HG02970 (cell line): ENCODE measurements at regions not wholly inside any gene's neighbourhood (a gene's known extent, or its start where the extent isn't known, plus 50 kb on each side); places are given as distances from the start of the nearest gene placed in this dataset.
"Not testable (repeated sequence)": the region's sequence is repeated elsewhere in the genome, so short reads cannot be mapped to it uniquely, and the experiment has no call there.

ENCODE experiments used
- ATAC-seq: cut with Tn5 transposase; IDR thresholded peaks from one replicate; pipeline ENCODE4 v1.9.1; 2021; ENCODE audit warnings: mild to moderate bottlenecking, moderate library complexity, moderate number of reproducible peaks; ENCODE audit not compliant: unreplicated experiment, low FRiP score

- ATAC-seq, result not testable (repeated sequence)
These were observed 4429.0 kb upstream of the TPTE start for GRCh38 chr21:6092401-6092800.

GRCh38 chr21:6093419-6093818 is 4428.0 kb upstream of the TPTE start:
- not testable (repeated sequence) for ATAC-seq

DNA sequence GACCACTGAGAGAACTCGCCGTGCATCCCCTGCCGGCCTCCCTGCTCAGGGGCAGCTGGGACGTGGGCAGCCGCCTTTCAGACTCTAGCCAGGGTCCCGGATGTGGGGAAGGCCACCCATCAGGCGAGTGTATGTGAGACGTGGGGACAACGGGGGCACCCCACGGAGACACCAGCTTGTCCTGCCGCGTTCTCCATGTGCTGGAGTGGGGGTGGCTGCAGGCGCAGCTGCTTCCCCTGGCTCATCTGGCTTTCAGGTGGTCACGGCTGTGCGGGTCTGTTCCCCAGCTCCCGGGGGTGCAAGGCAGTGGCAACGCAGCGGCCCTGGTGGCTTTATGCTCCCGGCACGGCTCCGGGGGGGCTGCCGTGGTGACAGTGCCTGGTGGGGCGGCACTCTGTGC is 4427.5 kb upstream of the TPTE start:
- ATAC-seq, result not testable (repeated sequence)

GRCh38 chr21:6095304-6095703 is 4426.1 kb upstream of the TPTE start:
- ATAC-seq, result not testable (repeated sequence)

DNA sequence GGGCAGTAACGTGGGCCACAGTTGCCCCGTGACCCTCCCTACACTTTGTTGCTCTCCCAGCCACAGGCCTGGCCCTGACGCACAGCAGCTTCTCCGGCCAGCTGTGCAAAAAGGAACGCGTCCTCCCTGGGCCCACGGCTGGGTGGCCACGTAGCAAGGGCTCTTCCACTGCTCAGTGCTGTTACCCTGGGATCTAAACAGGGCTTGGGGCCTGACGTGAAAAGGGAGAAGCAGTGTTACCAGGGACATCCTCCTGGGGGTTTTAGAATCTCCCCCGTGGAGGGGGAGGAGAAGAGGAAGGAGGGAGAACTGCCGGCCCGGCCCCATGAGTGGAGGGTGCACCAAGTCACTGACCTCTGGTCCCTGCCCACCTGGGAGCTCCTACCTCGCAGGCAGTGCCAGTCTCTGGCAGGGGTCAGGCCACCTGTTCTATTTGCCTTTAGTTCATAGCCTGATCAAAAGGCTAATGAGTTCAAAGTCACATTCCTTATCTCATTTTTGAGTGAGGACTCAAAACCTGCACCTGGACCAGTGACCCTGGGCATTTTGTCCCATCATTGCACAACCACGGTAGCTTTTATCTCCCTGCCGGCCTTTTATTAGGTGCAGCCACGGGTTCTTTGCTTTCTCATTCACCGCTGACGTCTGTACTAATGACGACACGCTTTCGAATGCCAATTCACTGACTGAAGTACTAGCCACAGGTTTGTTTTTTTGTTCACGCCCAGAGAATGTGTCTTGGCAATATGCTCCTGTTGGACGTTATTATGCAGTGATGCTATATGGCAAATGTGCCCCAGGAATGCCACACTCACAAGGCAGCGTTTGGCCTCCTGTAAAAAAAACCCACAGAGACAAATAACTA is 4424.6 kb upstream of the TPTE start:
- ATAC-seq, result not testable (repeated sequence)

GRCh38 chr21:6097736-6098135 is 4423.6 kb upstream of the TPTE start:
- not testable (repeated sequence) for ATAC-seq

- not testable (repeated sequence) for ATAC-seq
These were observed 4423.0 kb upstream of the TPTE start for GRCh38 chr21:6098191-6098935.

- not testable (repeated sequence) for ATAC-seq
These were observed 4419.8 kb upstream of the TPTE start for GRCh38 chr21:6101588-6101987.

DNA sequence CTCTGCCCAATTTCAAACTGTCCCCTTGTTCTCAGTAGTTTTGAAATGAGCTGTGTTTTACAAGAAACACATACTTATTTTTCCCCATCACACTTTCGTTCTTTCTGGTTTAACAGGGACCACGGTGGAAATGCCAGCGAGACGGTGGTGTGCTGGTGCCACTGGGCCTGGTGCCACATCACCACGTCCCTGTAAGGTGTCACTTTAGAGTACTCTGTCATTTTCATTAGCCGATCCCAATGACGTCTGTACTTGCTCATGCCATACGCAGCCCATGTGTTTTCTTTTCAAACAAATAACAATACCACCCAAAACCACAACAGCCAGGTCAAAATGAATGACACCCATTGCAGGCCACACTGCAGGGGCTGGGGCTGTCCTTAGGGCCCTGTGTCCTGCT is 4416.8 kb upstream of the TPTE start:
- not testable (repeated sequence) for ATAC-seq

- not testable (repeated sequence) for ATAC-seq
These were observed 4414.5 kb upstream of the TPTE start for GRCh38 chr21:6106686-6107567.

DNA sequence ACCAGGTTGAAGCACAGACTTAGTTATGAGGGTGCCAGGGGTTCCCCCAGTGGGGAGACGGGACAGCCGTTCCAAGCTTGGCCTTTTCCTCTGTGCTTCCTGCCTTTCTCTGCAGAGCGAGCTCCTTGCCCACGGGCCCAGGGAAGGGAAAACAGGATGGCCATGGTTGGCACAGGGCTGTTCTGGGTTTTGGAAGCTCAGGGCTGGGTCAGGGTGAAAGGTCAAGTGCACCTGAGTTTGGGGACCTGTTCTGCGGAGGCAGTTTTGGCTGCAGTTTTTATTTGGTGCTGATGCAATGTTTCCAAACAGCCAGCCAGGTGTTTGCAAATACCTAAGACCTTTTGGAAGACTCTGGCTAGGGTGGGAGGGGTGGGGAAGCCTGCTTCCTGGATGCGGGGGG is 4412.5 kb upstream of the TPTE start:
- ATAC-seq, result not testable (repeated sequence)

DNA sequence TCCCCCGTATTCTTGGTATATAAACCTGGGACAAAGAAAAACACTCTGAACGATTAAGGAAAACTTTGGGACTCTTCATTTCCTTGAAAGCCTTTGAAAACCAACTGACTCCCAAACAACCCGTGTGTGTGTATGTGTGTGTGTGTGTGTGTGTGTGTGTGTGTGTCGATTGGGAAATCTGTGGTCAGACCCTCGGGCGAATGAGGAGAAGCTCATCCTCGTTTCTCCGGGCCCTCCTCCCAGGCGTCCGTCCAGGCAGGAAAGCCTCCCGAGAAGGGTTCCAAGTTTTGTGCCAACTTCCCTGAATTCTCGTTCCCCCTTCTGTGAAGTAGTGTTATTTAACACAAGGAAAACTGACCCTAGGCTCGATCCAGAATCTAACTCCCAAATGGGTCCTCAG is 4411.6 kb upstream of the TPTE start:
- not testable (repeated sequence) for ATAC-seq

- ATAC-seq, result peak; percentile 71
These were observed 4410.6 kb upstream of the TPTE start for GRCh38 chr21:6110716-6111343.

GRCh38 chr21:6111354-6111753 is 4410.0 kb upstream of the TPTE start:
- ATAC-seq, result not testable (repeated sequence)

DNA sequence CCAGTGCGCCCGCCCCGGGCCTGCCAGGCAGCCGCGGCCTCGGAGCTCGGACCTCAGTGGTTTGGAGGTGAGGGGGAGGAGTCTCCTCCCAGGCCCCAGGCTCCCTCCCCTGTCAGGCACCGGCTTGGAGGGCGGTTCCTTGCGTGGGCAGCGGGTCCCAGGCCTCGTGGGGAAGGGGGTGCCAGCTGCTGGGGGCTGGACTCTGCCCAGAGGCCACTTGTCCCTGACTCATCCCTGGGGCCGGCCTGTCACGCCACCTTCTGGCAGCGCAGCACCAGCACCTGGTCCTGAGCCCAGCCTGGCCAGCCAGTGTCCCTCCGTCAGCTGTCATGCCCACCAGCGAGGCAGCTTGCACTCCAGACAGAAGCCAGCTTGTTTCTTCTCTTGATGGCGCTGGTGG is 4403.0 kb upstream of the TPTE start:
- not testable (repeated sequence) for ATAC-seq

DNA sequence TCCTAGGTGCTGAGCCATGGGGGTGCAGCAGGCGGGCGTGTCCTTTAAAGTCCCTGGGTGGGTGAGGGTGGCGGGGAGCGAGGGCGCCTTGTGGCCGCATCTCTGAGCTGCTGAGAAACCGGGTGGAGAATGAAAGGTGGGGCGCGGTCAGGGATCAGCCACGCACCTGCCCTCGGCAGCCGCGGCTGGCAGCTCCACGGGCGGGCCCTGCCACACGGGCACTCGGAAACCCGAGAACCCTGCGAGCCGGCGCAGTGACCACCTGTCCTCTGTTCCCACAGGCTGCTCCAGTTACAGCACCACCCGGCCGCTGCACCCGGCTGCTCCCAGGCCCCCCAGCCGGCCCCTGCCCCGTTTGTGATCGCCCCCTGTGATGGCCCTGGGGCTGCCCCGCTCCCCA is 4400.5 kb upstream of the TPTE start:
- ATAC-seq, result not testable (repeated sequence)

GRCh38 chr21:6122629-6123028 is 4398.8 kb upstream of the TPTE start:
- not testable (repeated sequence) for ATAC-seq

- ATAC-seq, result not testable (repeated sequence)
These were observed 4398.2 kb upstream of the TPTE start for GRCh38 chr21:6123224-6123623.

GRCh38 chr21:6125549-6126240 is 4395.7 kb upstream of the TPTE start:
- ATAC-seq, result not testable (repeated sequence)
